Vagina (tissue), 2 donors: ENCODE measurements at regions not wholly inside any gene's neighbourhood (a gene's known extent, or its start where the extent isn't known, plus 50 kb on each side); places are given as distances from the start of the nearest gene placed in this dataset.

ENCODE experiments used
- POLR2A ChIP-seq, 2 donors: fragments of 450-650 bp; IDR thresholded peaks; one replicate each; pipeline ENCODE4 v1.6.1; 2017; ENCODE audit warnings: antibody characterized with exemption in 2 of 2, mild to moderate bottlenecking in 2 of 2, moderate library complexity in 2 of 2
- POLR2AphosphoS5 ChIP-seq, 2 donors: sonication (generic); formaldehyde crosslinking; IDR thresholded peaks; one replicate each; pipeline ENCODE4 v1.9.0; 2017; ENCODE audit warnings: antibody characterized with exemption in 2 of 2, mild to moderate bottlenecking in 2 of 2, low read depth in 1 of 2; ENCODE audit not compliant: insufficient read depth in 1 of 2

GRCh38 chr3:168996622-168997021 is 666.9 kb downstream of the MECOM start:
- TF ChIP-seq POLR2A (IDR thresholded peaks at IDR 0.05), result no peak
- TF ChIP-seq POLR2AphosphoS5 (IDR thresholded peaks at IDR 0.05; ENCODE audit: insufficient read depth in 1 of 2, low read depth in 1 of 2), result no peak
